ENCODE measurements at regions not wholly inside any gene's neighbourhood (a gene's known extent, or its start where the extent isn't known, plus 50 kb on each side); places are given as distances from the start of the nearest gene placed in this dataset.
"Not testable (repeated sequence)": the region's sequence is repeated elsewhere in the genome, so short reads cannot be mapped to it uniquely, and the experiment has no call there.

GRCh38 chr5:120153551-120153950 lies 310.5 kb upstream of the PRR16 start:
- no peak for DNase-seq

GRCh38 chr5:120155873-120156272 lies 308.2 kb upstream of the PRR16 start:
- DNase-seq = no peak

GRCh38 chr5:120158211-120158610 lies 305.9 kb upstream of the PRR16 start:
- no peak for DNase-seq

GRCh38 chr5:120159155-120159554 lies 304.9 kb upstream of the PRR16 start:
- no peak for DNase-seq

- DNase-seq = no peak
These were observed 303.8 kb upstream of the PRR16 start for GRCh38 chr5:120160124-120160895.

GRCh38 chr5:120162321-120162720 lies 301.8 kb upstream of the PRR16 start:
- no peak for DNase-seq

- DNase-seq = no peak
These were observed 300.1 kb upstream of the PRR16 start for GRCh38 chr5:120164037-120164436.

- no peak for DNase-seq
These were observed 299.1 kb upstream of the PRR16 start for GRCh38 chr5:120164986-120165385.

GRCh38 chr5:120173125-120173524 lies 291.0 kb upstream of the PRR16 start:
- no peak for DNase-seq

- DNase-seq = no peak
These were observed 290.0 kb upstream of the PRR16 start for GRCh38 chr5:120174089-120174488.

- DNase-seq = not testable (repeated sequence)
These were observed 282.9 kb upstream of the PRR16 start for GRCh38 chr5:120181238-120181637.

- not testable (repeated sequence) for DNase-seq
These were observed 269.4 kb upstream of the PRR16 start for GRCh38 chr5:120194650-120195049.

GRCh38 chr5:120199559-120199958 lies 264.5 kb upstream of the PRR16 start:
- DNase-seq = no peak

GRCh38 chr5:120207129-120207528 lies 257.0 kb upstream of the PRR16 start:
- DNase-seq = no peak

GRCh38 chr5:120217001-120217400 lies 247.1 kb upstream of the PRR16 start:
- no peak for DNase-seq

GRCh38 chr5:120219988-120220387 lies 244.1 kb upstream of the PRR16 start:
- DNase-seq = no peak

GRCh38 chr5:120225524-120225923 lies 238.6 kb upstream of the PRR16 start:
- DNase-seq = no peak

- no peak for DNase-seq
These were observed 235.7 kb upstream of the PRR16 start for GRCh38 chr5:120228262-120229031.

GRCh38 chr5:120229036-120229435 lies 235.1 kb upstream of the PRR16 start:
- DNase-seq = no peak

GRCh38 chr5:120231563-120231962 lies 232.5 kb upstream of the PRR16 start:
- DNase-seq = no peak

- DNase-seq = no peak
These were observed 227.7 kb upstream of the PRR16 start for GRCh38 chr5:120236360-120236759.

GRCh38 chr5:120239086-120239485 lies 225.0 kb upstream of the PRR16 start:
- no peak for DNase-seq

- DNase-seq = no peak
These were observed 223.4 kb upstream of the PRR16 start for GRCh38 chr5:120240706-120241105.

GRCh38 chr5:120241400-120241799 lies 222.7 kb upstream of the PRR16 start:
- no peak for DNase-seq
